Neural cell (in vitro differentiated cells): ENCODE measurements at regions not wholly inside any gene's neighbourhood (a gene's known extent, or its start where the extent isn't known, plus 50 kb on each side); places are given as distances from the start of the nearest gene placed in this dataset.
"Not testable (repeated sequence)": the region's sequence is repeated elsewhere in the genome, so short reads cannot be mapped to it uniquely, and the experiment has no call there.

Experiments used
- EZH2 ChIP-seq: fragments of 200-600, 300-800 bp; shearing (Covaris generic), sonication (generic); IDR thresholded peaks from 2 replicates; pipeline ENCODE4 v1.6.1; 2014; ENCODE audit warnings: antibody characterized with exemption, low read length, borderline replicate concordance, mild to moderate bottlenecking; ENCODE audit not compliant: insufficient read depth, poor library complexity, severe bottlenecking
- TF ChIP-seq, protein P1 (sequence below): fragments of 450-650 bp; IDR thresholded peaks from 2 replicates; pipeline ENCODE4 v1.5.1; 2014; ENCODE audit warnings: antibody characterized with exemption, mild to moderate bottlenecking, moderate library complexity; ENCODE audit not compliant: poor library complexity, severe bottlenecking

DNA sequence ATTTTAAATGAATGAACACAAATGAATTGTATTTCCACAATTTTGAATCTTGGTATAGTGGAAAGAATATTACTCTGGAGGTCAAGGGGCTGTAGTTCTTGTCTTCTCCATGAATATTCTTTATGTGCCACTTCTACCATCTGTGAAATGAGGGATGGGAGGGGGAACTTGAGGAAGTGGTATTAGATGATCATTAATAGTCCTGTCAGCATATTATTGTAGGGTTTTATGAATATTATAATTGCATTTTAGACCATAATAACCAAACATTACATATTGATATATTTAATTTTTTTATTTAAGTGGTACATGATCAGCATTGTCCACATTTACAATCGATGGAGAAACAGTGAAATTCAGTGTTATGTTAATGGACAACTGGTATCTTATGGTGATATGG is 205.8 kb downstream of the CCDC74A start:
- TF ChIP-seq EZH2: not testable (repeated sequence)
- TF ChIP-seq, protein P1, sequence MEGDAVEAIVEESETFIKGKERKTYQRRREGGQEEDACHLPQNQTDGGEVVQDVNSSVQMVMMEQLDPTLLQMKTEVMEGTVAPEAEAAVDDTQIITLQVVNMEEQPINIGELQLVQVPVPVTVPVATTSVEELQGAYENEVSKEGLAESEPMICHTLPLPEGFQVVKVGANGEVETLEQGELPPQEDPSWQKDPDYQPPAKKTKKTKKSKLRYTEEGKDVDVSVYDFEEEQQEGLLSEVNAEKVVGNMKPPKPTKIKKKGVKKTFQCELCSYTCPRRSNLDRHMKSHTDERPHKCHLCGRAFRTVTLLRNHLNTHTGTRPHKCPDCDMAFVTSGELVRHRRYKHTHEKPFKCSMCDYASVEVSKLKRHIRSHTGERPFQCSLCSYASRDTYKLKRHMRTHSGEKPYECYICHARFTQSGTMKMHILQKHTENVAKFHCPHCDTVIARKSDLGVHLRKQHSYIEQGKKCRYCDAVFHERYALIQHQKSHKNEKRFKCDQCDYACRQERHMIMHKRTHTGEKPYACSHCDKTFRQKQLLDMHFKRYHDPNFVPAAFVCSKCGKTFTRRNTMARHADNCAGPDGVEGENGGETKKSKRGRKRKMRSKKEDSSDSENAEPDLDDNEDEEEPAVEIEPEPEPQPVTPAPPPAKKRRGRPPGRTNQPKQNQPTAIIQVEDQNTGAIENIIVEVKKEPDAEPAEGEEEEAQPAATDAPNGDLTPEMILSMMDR: not testable (repeated sequence)
